BJ (cell line): ENCODE measurements at regions not wholly inside any gene's neighbourhood (a gene's known extent, or its start where the extent isn't known, plus 50 kb on each side); places are given as distances from the start of the nearest gene placed in this dataset.

Source experiments
- CTCF ChIA-PET: fragments of 350-600 bp; formaldehyde crosslinking; extraction: SDS; loops from one replicate; lab custom pipeline; 2021; ENCODE audit warnings: antibody characterized with exemption, inconsistent platforms; lab: Yijun Ruan, JAX
- POLR2A ChIA-PET: fragments of 300-600 bp; sonication (Branson Sonifier 250); formaldehyde crosslinking; extraction: SDS; loops from one replicate; lab custom pipeline; 2021; ENCODE audit warnings: antibody characterized with exemption; lab: Charles Lee
- DNase-seq: peaks from one replicate; pipeline ENCODE4 v3.0.0-alpha.2; 2011; ENCODE audit warnings: low read depth
- H3K27me3 ChIP-seq: 2 replicates; pipeline ENCODE4 v1.6.0; 2011; ENCODE audit warnings: low read length; ENCODE audit not compliant: control insufficient read depth, insufficient read depth
- H3K36me3 ChIP-seq: 2 replicates; pipeline ENCODE4 v1.5.1; 2011; ENCODE audit warnings: low read length; ENCODE audit not compliant: control insufficient read depth, insufficient read depth
- H3K4me3 ChIP-seq: 2 replicates; pipeline ENCODE4 v1.5.1; 2011; ENCODE audit warnings: low read depth, mild to moderate bottlenecking, control low read depth, low read length
- TF ChIP-seq, protein P1 (sequence below): IDR thresholded peaks from 2 replicates; pipeline ENCODE4 v1.5.1; 2011; ENCODE audit warnings: low read depth, mild to moderate bottlenecking, control low read depth, inconsistent platforms, low read length, moderate library complexity; ENCODE audit not compliant: insufficient read depth

DNA sequence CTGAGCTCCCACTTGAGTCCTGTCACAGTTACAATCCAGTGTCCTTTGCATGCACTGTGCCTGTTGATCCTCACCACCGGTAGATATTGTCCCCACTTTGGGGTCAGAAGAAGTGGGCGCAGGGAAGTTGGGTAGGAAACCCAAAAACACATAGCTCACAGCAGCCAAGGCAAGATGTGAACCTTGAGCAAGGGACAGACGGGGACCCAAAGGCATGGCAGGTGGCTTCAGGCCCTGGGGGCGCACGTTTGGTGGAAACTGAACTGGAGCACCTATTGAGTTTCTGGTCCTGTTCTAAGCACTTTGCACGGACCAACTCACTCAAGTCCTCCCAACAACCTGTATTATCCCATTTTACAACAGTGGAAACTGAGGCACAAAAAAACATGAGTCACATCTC lies 82.8 kb upstream of the ZNF716 start:
- CTCF ChIA-PET: no interaction called here

DNA sequence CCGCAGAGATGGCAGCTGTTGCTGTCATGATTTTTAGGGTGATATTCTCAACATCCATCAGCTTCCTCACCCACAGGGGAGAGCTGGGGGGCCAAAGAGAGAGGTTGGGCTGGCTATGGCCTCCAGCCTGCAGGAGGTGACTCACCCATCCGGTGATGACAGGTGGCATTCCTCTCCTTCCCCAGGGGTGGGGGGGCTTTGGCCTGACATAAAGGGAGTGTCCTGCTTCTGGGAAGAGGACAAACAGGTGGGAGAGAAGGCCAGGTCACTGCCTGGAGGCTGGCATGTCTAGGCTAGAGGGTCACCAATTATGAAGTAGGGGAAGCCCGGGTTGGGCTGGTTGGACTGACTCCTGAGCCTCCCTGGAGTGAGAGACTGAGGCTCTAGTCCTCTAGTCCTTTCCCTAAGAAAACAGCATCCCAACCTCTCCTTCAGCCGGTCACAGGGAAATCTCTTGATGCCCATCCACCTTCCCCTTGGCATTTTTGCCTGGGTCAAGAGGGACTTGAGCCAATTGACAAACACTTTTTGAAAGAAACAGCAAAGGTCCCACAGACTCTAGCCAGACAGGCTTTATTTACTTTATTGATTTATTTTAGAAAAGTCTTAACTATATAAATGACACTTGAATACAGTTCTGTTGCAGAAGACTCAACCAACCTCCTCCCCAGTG lies 79.8 kb upstream of the ZNF716 start:
- DNase-seq: no peak
- Histone ChIP-seq H3K4me3 (no peak overlapping the region), H3K27me3 (no peaks in the 10 kb centered on the region), H3K36me3 (no peaks in the 10 kb centered on the region)
- TF ChIP-seq, protein P1, sequence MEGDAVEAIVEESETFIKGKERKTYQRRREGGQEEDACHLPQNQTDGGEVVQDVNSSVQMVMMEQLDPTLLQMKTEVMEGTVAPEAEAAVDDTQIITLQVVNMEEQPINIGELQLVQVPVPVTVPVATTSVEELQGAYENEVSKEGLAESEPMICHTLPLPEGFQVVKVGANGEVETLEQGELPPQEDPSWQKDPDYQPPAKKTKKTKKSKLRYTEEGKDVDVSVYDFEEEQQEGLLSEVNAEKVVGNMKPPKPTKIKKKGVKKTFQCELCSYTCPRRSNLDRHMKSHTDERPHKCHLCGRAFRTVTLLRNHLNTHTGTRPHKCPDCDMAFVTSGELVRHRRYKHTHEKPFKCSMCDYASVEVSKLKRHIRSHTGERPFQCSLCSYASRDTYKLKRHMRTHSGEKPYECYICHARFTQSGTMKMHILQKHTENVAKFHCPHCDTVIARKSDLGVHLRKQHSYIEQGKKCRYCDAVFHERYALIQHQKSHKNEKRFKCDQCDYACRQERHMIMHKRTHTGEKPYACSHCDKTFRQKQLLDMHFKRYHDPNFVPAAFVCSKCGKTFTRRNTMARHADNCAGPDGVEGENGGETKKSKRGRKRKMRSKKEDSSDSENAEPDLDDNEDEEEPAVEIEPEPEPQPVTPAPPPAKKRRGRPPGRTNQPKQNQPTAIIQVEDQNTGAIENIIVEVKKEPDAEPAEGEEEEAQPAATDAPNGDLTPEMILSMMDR: no peak
- CTCF ChIA-PET: no interaction called here
- POLR2A ChIA-PET: no interaction called here

More for the DNA sequence above, 82.8 kb upstream of the ZNF716 start:
- POLR2A ChIA-PET: no interaction called here
- TF ChIP-seq, protein P1: no peak
- H3K27me3 ChIP-seq: no peaks in the 10 kb centered on the region
- no peak for DNase-seq
- H3K36me3 ChIP-seq: no peaks in the 10 kb centered on the region
- no peak overlapping the region for H3K4me3 ChIP-seq

DNA sequence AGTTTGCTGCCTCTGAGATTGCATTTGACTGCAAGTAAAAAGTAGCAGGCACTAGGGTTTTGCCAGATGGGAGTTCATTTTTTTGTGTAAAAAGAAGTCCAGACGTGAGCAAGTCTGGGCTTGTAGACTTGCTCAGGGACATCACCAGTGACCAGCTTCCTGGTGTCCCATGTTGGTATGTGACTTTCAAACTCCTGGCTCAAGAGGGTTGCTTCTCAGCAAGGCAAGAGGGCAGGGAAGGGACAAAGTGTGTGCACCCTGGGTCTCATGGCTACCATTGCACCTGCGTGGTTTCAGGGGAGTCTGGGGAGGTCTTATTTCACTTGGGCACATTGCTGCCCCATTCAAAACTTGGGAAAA lies 79.3 kb upstream of the ZNF716 start:
- H3K36me3 ChIP-seq: no peaks in the 10 kb centered on the region
- H3K27me3 ChIP-seq: no peaks in the 10 kb centered on the region
- no peak overlapping the region for H3K4me3 ChIP-seq
- TF ChIP-seq, protein P1: no peak
- ChIA-PET CTCF (no interaction called here), POLR2A (no interaction called here)
- DNase-seq: no peak

DNA sequence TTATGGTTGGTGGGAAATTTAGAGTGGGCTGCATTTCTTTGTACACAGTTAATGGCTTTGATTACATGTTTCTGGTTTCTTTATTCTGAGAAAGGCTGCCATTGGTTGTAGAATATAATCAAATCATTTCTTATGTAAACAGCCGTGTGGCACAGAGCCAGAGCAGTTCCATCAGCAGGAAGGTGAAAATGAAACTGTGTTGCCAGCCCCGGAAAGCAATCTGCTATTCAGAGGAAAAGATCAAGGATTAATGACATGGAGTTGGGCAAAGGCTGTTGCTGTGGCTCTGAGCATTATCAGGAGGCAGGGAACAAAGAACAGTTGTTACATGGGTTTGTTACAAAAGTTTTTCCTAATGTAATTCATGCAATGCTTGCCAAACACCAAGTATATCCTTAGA lies 74.2 kb upstream of the ZNF716 start:
- DNase-seq: no peak
- Histone ChIP-seq H3K36me3 (no peaks in the 10 kb centered on the region), H3K4me3 (no peak overlapping the region), H3K27me3 (no peaks in the 10 kb centered on the region)
- TF ChIP-seq, protein P1: no peak
- ChIA-PET POLR2A (no interaction called here), CTCF (no interaction called here)

DNA sequence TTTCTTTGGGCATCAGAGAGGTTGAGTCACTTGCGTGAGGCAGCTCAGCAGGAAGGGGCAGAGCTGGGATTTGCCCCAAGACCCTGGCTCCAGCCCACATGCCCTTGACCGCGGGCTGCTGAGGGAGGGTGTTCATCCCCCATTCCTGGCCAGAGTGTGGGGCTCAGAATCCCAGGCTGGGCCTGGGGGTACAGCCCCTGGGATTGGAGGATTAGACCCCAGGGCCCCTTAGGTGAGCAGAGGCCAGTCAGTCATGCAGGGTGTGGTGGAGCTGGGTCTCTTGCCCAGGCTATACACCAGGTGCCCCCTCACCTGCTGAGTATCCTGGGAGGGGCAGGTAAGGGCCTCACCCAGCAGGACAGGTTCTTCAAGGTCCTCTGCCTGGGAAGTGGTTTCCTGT lies 68.4 kb upstream of the ZNF716 start:
- DNase-seq: no peak
- no peak overlapping the region for H3K4me3 ChIP-seq
- H3K36me3 ChIP-seq: no peaks in the 10 kb centered on the region
- ChIA-PET CTCF (no interaction called here), POLR2A (no interaction called here)
- TF ChIP-seq, protein P1: no peak
- H3K27me3 ChIP-seq: no peaks in the 10 kb centered on the region
